Tibial nerve (tissue), 3 donors: ENCODE measurements at regions not wholly inside any gene's neighbourhood (a gene's known extent, or its start where the extent isn't known, plus 50 kb on each side); places are given as distances from the start of the nearest gene placed in this dataset.

Experiments
- EP300 ChIP-seq, 2 donors: sonication (generic); formaldehyde crosslinking; IDR thresholded peaks; one replicate each; pipeline ENCODE4 v1.6.1; 2017; ENCODE audit warnings: antibody characterized with exemption in 2 of 2, mild to moderate bottlenecking in 1 of 2
- POLR2A ChIP-seq, 2 donors: fragments of 450-650 bp; IDR thresholded peaks; one replicate each; pipeline ENCODE4 v1.6.1; 2017; ENCODE audit warnings: antibody characterized with exemption in 2 of 2, mild to moderate bottlenecking in 2 of 2, moderate library complexity in 2 of 2

DNA sequence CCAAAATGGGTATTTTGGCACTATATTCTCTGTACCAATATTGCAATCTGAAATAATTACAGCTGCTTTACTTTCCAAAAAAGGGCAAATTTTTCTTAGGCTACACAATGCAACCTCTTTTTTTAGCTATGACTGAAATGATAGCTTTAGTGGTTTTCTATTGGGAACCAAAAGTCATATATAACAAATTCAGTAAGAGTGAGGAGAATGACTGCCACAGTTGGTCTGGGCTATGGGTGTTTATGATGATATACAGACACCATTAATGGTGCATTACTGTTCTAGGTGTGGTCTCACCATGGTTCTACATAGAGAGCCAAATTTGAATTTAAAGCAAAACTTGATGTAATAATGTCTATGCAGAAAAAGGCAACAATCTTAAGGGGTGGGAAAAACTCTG is 72.3 kb upstream of the PTBP2 start:
- no peak for TF ChIP-seq POLR2A (IDR thresholded peaks at IDR 0.05)
- TF ChIP-seq EP300 (IDR thresholded peaks at IDR 0.05), result no peak
